Panc1 (cell line): ENCODE measurements at regions not wholly inside any gene's neighbourhood (a gene's known extent, or its start where the extent isn't known, plus 50 kb on each side); places are given as distances from the start of the nearest gene placed in this dataset.
A peak's percentile ranks its signal among the peaks of the same experiment; 100 is the strongest.

Source experiments
- ATAC-seq: fragments of 200-7000 bp; cut with Tn5 transposase; 2 replicates; pipeline ENCODE4 v1.9.1; 2020; ENCODE audit warnings: mild to moderate bottlenecking, moderate library complexity
- BruUV-seq: library from RNA; stranded (reverse); fragments of 400-500 nt; replicated peaks from 2 replicates; lab custom pipeline; 2021; lab: Mats Ljungman, UMichigan
- CTCF ChIA-PET: fragments of 300-600 bp; sonication (Branson Sonifier 250); formaldehyde crosslinking; loops from one replicate; lab custom pipeline; 2022; ENCODE audit warnings: antibody characterized with exemption; lab: Charles Lee
- POLR2A ChIA-PET: fragments of 300-600 bp; sonication (Branson Sonifier 250); formaldehyde crosslinking; loops from one replicate; lab custom pipeline; 2022; ENCODE audit warnings: antibody characterized with exemption; lab: Charles Lee
- DNase-seq: peaks from one replicate; pipeline ENCODE4 v3.0.0-alpha.2; 2010; ENCODE audit warnings: low read depth, low spot score
- H3K27ac ChIP-seq: 2 replicates; pipeline ENCODE4 v1.5.1; 2011; ENCODE audit warnings: mild to moderate bottlenecking, low read length, inconsistent platforms
- H3K27me3 ChIP-seq: fragments of 200-500 bp; sonication (Bioruptor generic); 2 replicates; pipeline ENCODE4 v1.6.0; 2014; ENCODE audit warnings: low read length, inconsistent platforms; ENCODE audit not compliant: control insufficient read depth, insufficient read depth
- H3K36me3 ChIP-seq: fragments of 200-500 bp; sonication (Bioruptor generic); 2 replicates; pipeline ENCODE4 v1.5.1; 2014; ENCODE audit warnings: inconsistent platforms, mild to moderate bottlenecking, low read length, moderate library complexity; ENCODE audit not compliant: control insufficient read depth, insufficient read depth
- H3K4me1 ChIP-seq: 2 replicates; pipeline ENCODE4 v1.5.1; 2011; ENCODE audit warnings: inconsistent platforms, mild to moderate bottlenecking, low read length, moderate library complexity; ENCODE audit not compliant: control insufficient read depth, insufficient read depth
- H3K4me3 ChIP-seq, 2 experiments: 2 replicates each; pipeline ENCODE4 v1.5.1; 2011 to 2012; ENCODE audit warnings: low read depth in 2 of 2, low read length in 2 of 2, mild to moderate bottlenecking in 2 of 2, inconsistent platforms in 1 of 2, moderate library complexity in 1 of 2
- H3K9me3 ChIP-seq: fragments of 200-500 bp; sonication (Bioruptor generic); 2 replicates; pipeline ENCODE4 v1.5.1; 2014; ENCODE audit warnings: low read depth, mild to moderate bottlenecking, inconsistent platforms, low read length, moderate library complexity; ENCODE audit not compliant: control insufficient read depth, insufficient read depth
- POLR2AphosphoS5 ChIP-seq: IDR thresholded peaks from 2 replicates; pipeline ENCODE4 v1.6.1; 2012; ENCODE audit warnings: mild to moderate bottlenecking, low read depth, low read length, moderate library complexity
- SIN3A ChIP-seq: IDR thresholded peaks from 2 replicates; pipeline ENCODE4 v1.6.1; 2012; ENCODE audit warnings: low read depth, mild to moderate bottlenecking, low read length, moderate library complexity, borderline replicate concordance; ENCODE audit not compliant: insufficient read depth
- TCF7L2 ChIP-seq: IDR thresholded peaks from 2 replicates; pipeline ENCODE4 v1.6.1; 2011; ENCODE audit warnings: mild to moderate bottlenecking, low read depth, low read length, inconsistent platforms
- in situ Hi-C: cut with HindIII; loops from 2 replicates; pipeline ENCODE4 v1.10.0; 2016; ENCODE audit warnings: low sequenced_read_pairs, low pct_unique_long_range_greater_than_20kb
- intact Hi-C: fragments of 100-400 bp; cut with micrococcal nuclease; formaldehyde crosslinking; loops from one replicate; pipeline ENCODE4 v1.10.0; 2022; ENCODE audit not compliant: unreplicated experiment
- TF ChIP-seq, protein P1 (sequence below), 2 experiments: IDR thresholded peaks; 2 replicates each; pipeline ENCODE4 v1.6.1; 2011 to 2012; ENCODE audit warnings: low read depth in 2 of 2, control low read depth in 1 of 2, low read length in 1 of 2, mild to moderate bottlenecking in 1 of 2, moderate library complexity in 1 of 2; ENCODE audit not compliant: insufficient read depth in 1 of 2
- TF ChIP-seq, protein P2 (sequence below): fragments of 450-650 bp; IDR thresholded peaks from 2 replicates; pipeline ENCODE4 v1.5.1; 2017; ENCODE audit warnings: mild to moderate bottlenecking

DNA sequence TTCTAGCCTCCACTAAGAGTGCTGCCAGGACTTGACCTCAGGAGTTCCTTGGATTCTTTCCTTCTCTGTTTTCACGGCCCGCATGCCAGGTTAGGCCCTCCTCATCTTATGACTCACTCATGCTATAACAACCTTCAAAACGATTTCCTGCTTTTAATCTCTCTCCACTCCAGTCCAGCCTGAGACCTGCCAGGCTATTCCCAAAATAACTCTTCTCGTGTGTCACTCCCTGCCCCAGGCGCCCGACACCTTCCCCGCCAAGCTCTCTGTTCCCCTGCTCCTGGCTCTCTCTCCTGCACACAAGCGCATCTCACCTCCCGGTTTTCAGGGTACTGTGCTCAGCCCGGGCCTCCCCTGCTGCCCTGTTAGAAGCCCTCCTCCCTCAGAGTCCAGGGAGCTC lies 64.1 kb upstream of the RPS6KA2 start:
- CTCF ChIA-PET, result no interaction called here
- in situ Hi-C loops (no loop called here), intact Hi-C loops (no loop called here)
- H3K4me1 ChIP-seq, result peaks cover 8% of the 10 kb centered on the region; the same call in 1 of the 2 replicates
- no peaks in the 10 kb centered on the region for H3K36me3 ChIP-seq
- DNase-seq (peak; percentile 25), ATAC-seq (peak; percentile 79)
- H3K27me3 ChIP-seq, result no peaks in the 10 kb centered on the region
- BruUV-seq, result no TSS peak
- POLR2A ChIA-PET, result no interaction called here
- H3K9me3 ChIP-seq, result no peaks in the 10 kb centered on the region
- no peak overlapping the region for H3K4me3 ChIP-seq
- H3K27ac ChIP-seq, result no peak overlapping the region
- TF ChIP-seq, protein P1, sequence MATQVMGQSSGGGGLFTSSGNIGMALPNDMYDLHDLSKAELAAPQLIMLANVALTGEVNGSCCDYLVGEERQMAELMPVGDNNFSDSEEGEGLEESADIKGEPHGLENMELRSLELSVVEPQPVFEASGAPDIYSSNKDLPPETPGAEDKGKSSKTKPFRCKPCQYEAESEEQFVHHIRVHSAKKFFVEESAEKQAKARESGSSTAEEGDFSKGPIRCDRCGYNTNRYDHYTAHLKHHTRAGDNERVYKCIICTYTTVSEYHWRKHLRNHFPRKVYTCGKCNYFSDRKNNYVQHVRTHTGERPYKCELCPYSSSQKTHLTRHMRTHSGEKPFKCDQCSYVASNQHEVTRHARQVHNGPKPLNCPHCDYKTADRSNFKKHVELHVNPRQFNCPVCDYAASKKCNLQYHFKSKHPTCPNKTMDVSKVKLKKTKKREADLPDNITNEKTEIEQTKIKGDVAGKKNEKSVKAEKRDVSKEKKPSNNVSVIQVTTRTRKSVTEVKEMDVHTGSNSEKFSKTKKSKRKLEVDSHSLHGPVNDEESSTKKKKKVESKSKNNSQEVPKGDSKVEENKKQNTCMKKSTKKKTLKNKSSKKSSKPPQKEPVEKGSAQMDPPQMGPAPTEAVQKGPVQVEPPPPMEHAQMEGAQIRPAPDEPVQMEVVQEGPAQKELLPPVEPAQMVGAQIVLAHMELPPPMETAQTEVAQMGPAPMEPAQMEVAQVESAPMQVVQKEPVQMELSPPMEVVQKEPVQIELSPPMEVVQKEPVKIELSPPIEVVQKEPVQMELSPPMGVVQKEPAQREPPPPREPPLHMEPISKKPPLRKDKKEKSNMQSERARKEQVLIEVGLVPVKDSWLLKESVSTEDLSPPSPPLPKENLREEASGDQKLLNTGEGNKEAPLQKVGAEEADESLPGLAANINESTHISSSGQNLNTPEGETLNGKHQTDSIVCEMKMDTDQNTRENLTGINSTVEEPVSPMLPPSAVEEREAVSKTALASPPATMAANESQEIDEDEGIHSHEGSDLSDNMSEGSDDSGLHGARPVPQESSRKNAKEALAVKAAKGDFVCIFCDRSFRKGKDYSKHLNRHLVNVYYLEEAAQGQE (IDR thresholded peaks at IDR 0.05; ENCODE audit: insufficient read depth in 1 of 2, low read depth in 2 of 2, low read length in 1 of 2), result no peak
- TF ChIP-seq, protein P2, sequence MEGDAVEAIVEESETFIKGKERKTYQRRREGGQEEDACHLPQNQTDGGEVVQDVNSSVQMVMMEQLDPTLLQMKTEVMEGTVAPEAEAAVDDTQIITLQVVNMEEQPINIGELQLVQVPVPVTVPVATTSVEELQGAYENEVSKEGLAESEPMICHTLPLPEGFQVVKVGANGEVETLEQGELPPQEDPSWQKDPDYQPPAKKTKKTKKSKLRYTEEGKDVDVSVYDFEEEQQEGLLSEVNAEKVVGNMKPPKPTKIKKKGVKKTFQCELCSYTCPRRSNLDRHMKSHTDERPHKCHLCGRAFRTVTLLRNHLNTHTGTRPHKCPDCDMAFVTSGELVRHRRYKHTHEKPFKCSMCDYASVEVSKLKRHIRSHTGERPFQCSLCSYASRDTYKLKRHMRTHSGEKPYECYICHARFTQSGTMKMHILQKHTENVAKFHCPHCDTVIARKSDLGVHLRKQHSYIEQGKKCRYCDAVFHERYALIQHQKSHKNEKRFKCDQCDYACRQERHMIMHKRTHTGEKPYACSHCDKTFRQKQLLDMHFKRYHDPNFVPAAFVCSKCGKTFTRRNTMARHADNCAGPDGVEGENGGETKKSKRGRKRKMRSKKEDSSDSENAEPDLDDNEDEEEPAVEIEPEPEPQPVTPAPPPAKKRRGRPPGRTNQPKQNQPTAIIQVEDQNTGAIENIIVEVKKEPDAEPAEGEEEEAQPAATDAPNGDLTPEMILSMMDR, result no peak
- TF ChIP-seq POLR2AphosphoS5 (no peak), SIN3A (no peak), TCF7L2 (no peak)

DNA sequence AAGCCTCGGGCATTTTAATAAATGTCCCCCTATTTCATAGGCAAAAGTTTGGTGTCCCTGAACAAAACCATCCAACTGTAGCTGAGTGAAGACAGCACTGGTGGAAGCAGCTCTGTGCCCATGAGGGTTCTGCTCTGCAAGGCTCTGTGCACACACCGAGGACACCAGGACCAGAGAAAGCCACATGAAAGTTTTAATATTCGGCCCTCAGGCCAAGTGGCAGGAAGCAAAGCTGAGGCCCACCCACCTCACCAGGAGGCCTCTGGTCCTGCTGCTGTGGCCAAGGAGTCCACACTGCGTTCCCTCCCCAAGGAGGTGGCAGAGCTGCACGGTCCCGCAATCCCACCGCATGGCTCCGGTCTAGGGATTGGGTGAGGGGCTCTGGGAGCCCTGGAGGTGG lies 62.6 kb upstream of the RPS6KA2 start:
- POLR2A ChIA-PET, result no interaction called here
- CTCF ChIA-PET, result no interaction called here

More for the DNA sequence above, 62.6 kb upstream of the RPS6KA2 start:
- peaks cover 8% of the 10 kb centered on the region; the same call in 1 of the 2 replicates for H3K4me1 ChIP-seq
- no peaks in the 10 kb centered on the region for H3K36me3 ChIP-seq
- in situ Hi-C loops, result no loop called here
- no peak for DNase-seq
- no peak overlapping the region for H3K4me3 ChIP-seq
- H3K27me3 ChIP-seq, result no peaks in the 10 kb centered on the region
- no peak for ATAC-seq
- no peak overlapping the region for H3K27ac ChIP-seq
- intact Hi-C loops, result no loop called here
- TF ChIP-seq TCF7L2 (no peak), POLR2AphosphoS5 (no peak), SIN3A (no peak)
- TF ChIP-seq, protein P2, result no peak
- TF ChIP-seq, protein P1 (IDR thresholded peaks at IDR 0.05; ENCODE audit: insufficient read depth in 1 of 2, low read depth in 2 of 2, low read length in 1 of 2), result no peak
- no TSS peak for BruUV-seq
- H3K9me3 ChIP-seq, result no peaks in the 10 kb centered on the region
